Osteocyte (in vitro differentiated cells): ENCODE measurements at regions not wholly inside any gene's neighbourhood (a gene's known extent, or its start where the extent isn't known, plus 50 kb on each side); places are given as distances from the start of the nearest gene placed in this dataset.

ENCODE experiments used
- DNase-seq: peaks from one replicate; pipeline ENCODE4 v3.0.0; 2021; ENCODE audit warnings: mixed read lengths; ENCODE audit not compliant: unreplicated experiment; ENCODE audit errors: extremely low spot score
- H3K27ac Mint-ChIP-seq: one replicate; pipeline ENCODE4 v1.8.0; 2021; ENCODE audit warnings: mild to moderate bottlenecking, mixed read lengths; ENCODE audit not compliant: unreplicated experiment
- H3K27me3 Mint-ChIP-seq: one replicate; pipeline ENCODE4 v1.8.0; 2021; ENCODE audit warnings: mixed read lengths; ENCODE audit not compliant: unreplicated experiment
- H3K36me3 Mint-ChIP-seq: one replicate; pipeline ENCODE4 v1.8.0; 2021; ENCODE audit warnings: mixed read lengths; ENCODE audit not compliant: unreplicated experiment
- H3K4me1 Mint-ChIP-seq: one replicate; pipeline ENCODE4 v1.8.0; 2021; ENCODE audit warnings: mixed read lengths; ENCODE audit not compliant: unreplicated experiment
- H3K4me3 Mint-ChIP-seq: one replicate; pipeline ENCODE4 v1.8.0; 2021; ENCODE audit warnings: mild to moderate bottlenecking, moderate library complexity, mixed read lengths; ENCODE audit not compliant: unreplicated experiment
- H3K9me3 Mint-ChIP-seq: one replicate; pipeline ENCODE4 v1.8.0; 2021; ENCODE audit warnings: mixed read lengths; ENCODE audit not compliant: unreplicated experiment
- TF ChIP-seq, protein P1 (sequence below): fragments of 200-600 bp; sonication (generic); IDR thresholded peaks from 2 replicates; pipeline ENCODE4 v1.5.0; 2021; ENCODE audit warnings: antibody characterized with exemption, mild to moderate bottlenecking, moderate library complexity

DNA sequence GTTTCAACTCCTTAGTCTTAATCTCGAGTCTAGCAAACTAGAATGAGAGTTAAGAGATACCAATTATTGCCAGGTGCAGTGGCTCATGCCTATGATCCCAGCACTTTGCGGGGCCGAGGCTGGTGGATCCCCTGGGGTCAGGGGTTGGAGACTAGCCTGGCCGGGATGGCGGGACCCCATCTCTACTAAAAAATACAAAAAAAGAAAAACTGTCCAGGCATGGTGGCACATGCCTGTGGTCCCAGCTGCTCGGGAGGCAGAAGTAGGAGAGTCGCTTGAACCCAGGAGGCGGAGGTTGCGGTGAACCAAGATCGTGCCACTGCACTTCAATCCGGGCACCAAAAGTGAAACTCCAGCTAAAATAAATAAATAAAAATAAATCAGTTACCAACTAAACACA is 1119.5 kb upstream of the ATXN8OS start:
- peaks cover 4% of the 10 kb centered on the region for H3K9me3 Mint-ChIP-seq
- H3K36me3 Mint-ChIP-seq: no peaks in the 10 kb centered on the region
- H3K4me3 Mint-ChIP-seq: no peak overlapping the region
- H3K4me1 Mint-ChIP-seq: no peaks in the 10 kb centered on the region
- TF ChIP-seq, protein P1, sequence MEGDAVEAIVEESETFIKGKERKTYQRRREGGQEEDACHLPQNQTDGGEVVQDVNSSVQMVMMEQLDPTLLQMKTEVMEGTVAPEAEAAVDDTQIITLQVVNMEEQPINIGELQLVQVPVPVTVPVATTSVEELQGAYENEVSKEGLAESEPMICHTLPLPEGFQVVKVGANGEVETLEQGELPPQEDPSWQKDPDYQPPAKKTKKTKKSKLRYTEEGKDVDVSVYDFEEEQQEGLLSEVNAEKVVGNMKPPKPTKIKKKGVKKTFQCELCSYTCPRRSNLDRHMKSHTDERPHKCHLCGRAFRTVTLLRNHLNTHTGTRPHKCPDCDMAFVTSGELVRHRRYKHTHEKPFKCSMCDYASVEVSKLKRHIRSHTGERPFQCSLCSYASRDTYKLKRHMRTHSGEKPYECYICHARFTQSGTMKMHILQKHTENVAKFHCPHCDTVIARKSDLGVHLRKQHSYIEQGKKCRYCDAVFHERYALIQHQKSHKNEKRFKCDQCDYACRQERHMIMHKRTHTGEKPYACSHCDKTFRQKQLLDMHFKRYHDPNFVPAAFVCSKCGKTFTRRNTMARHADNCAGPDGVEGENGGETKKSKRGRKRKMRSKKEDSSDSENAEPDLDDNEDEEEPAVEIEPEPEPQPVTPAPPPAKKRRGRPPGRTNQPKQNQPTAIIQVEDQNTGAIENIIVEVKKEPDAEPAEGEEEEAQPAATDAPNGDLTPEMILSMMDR: no peak
- DNase-seq: no peak
- H3K27me3 Mint-ChIP-seq: peaks cover 7% of the 10 kb centered on the region
- no peak overlapping the region for H3K27ac Mint-ChIP-seq

- H3K27me3 Mint-ChIP-seq: peaks cover 5% of the 10 kb centered on the region
- no peaks in the 10 kb centered on the region for H3K4me1 Mint-ChIP-seq
- H3K27ac Mint-ChIP-seq: no peak overlapping the region
- DNase-seq: no peak
- no peaks in the 10 kb centered on the region for H3K36me3 Mint-ChIP-seq
- TF ChIP-seq, protein P1: no peak
- H3K4me3 Mint-ChIP-seq: no peak overlapping the region
- H3K9me3 Mint-ChIP-seq: peaks cover 3% of the 10 kb centered on the region
Observed at GRCh38 chr13:68987585-68987984, 1120.0 kb upstream of the ATXN8OS start.

DNA sequence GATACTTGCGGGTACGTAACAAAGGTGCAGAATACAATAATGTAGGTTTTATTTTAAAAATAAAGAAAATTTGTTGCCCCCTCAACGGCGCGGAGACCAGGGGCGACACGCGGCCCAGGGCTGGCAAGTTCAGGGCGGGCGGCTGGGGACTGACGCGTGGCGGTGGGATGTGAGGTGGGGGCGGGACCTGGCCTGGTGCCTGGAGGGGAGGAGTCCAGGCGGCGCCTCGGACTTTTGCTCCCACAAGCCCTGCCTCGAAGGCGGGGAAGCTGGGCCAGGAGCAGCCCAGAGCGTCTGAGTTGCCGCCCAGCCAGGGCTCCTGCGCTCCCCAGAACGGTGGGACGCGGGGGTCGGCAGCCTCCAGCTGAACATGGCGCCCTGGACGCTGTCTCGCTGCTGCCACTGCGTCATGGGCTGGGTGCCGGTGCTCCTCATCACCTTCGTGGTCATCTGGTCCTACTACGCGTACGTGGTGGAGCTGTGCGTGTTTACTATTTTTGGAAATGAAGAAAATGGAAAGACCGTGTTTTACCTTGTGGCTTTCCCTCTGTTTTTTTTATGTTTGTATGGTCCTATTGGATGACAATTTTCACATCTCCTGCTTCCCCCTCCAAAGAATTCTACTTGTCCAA is 1122.8 kb upstream of the ATXN8OS start:
- Mint-ChIP-seq H3K4me1 (no peaks in the 10 kb centered on the region), H3K9me3 (peaks cover 3% of the 10 kb centered on the region), H3K27ac (no peak overlapping the region), H3K4me3 (no peak overlapping the region), H3K27me3 (peaks cover 3% of the 10 kb centered on the region), H3K36me3 (no peaks in the 10 kb centered on the region)
- TF ChIP-seq, protein P1: no peak
- no peak for DNase-seq

- Mint-ChIP-seq H3K36me3 (no peaks in the 10 kb centered on the region), H3K27ac (no peak overlapping the region), H3K4me1 (no peaks in the 10 kb centered on the region), H3K27me3 (peaks cover 5% of the 10 kb centered on the region), H3K9me3 (peaks cover 3% of the 10 kb centered on the region), H3K4me3 (no peak overlapping the region)
- TF ChIP-seq, protein P1: no peak
- peak; percentile 65 for DNase-seq
Observed at GRCh38 chr13:68982961-68983619, 1124.5 kb upstream of the ATXN8OS start.

GRCh38 chr13:68976287-68976686 is 1131.3 kb upstream of the ATXN8OS start:
- no peak overlapping the region for H3K27ac Mint-ChIP-seq
- no peaks in the 10 kb centered on the region for H3K36me3 Mint-ChIP-seq
- no peaks in the 10 kb centered on the region for H3K9me3 Mint-ChIP-seq

More at GRCh38 chr13:68976287-68976686, 1131.3 kb upstream of the ATXN8OS start:
- H3K27me3 Mint-ChIP-seq: peaks cover 2% of the 10 kb centered on the region
- TF ChIP-seq, protein P1: no peak
- H3K4me3 Mint-ChIP-seq: no peak overlapping the region
- H3K4me1 Mint-ChIP-seq: no peaks in the 10 kb centered on the region
- DNase-seq: no peak
